ENCODE measurements at regions not wholly inside any gene's neighbourhood (a gene's known extent, or its start where the extent isn't known, plus 50 kb on each side); places are given as distances from the start of the nearest gene placed in this dataset.

DNA sequence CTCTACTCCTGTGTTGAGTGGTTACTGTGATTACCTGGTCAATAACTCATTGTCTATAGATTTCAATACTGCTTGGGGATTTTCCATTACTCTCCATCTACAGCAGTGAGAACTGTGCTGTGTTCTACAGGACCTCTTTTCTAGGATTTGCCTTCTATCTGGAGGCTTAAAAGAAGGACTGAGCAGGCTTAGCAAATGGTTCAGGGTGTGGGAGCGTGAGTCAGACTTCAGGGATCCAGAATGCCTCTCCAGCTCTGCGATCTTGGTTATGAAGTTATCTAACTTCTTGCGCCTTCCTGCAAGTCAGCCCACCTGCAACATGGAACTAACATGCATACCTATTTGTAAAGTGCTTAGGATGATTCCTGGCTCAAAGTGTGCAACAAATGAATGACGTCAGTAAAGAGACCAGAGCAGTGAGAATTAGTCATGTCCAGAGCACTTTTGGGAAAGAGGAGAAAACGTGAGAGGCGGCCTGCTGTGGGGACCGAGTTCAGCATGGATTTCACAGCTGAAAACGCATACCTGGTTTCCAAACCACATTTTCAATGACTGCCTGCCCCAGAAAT lies 610.1 kb upstream of the CDH4 start:
- DNase-seq: no peak

DNA sequence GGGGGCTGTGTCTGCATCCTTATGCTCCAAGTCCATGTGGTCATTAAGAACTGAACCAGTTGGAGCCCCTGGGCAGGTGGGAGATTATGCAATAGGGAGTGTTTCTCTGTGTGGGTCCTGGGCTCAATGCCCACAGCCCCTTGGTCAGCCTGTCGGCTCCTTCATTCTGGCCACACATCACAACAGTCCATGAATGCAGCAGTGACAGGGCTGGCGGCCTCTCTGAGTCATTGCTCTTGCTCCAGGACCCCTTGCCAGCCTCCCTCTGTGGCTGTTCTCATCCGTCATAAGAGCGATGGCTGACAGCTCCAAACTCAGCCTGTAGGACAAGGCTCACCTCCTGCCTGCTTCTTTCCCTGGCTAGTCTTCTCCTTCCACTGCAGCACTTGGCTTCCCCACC lies 609.5 kb upstream of the CDH4 start:
- no peak for DNase-seq

DNA sequence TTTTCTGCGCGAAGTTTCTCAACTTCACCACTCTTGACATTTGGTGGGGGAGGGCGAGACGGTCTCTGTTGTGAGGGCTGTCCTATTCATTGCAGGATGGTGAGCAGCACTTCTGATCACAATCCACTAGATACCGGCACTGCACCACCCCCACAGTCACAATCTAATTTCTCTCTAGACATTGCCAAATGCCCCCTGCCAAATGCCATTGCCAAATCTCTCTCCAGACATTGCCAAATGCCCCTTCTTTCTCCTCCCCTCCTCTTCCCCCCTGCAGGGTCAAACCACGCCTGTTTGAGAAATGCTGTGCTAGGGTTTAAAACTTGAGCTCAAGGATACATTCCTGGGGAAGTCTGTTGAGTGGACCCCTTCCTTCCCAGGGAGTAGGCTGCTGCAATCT lies 603.5 kb upstream of the CDH4 start:
- DNase-seq: no peak

DNA sequence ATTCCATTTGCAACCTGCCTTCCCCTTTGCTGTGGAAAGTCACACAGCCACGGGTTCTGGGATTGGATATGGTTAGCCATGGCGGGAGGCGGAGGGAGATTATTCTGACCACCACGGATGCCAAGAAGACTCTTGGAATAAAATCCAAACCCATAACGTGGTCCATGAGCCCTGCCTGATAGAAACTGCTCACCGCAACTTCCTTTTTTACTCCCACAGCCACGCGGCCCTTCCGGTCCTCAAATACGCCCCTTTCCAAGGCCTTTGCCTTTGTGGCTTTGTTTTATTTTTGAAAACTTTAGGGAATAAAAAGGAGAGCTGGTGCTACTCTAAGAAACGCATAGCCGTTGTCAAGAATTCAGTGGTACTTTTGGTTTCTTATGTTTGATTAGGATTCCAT lies 602.5 kb upstream of the CDH4 start:
- no peak for DNase-seq

DNA sequence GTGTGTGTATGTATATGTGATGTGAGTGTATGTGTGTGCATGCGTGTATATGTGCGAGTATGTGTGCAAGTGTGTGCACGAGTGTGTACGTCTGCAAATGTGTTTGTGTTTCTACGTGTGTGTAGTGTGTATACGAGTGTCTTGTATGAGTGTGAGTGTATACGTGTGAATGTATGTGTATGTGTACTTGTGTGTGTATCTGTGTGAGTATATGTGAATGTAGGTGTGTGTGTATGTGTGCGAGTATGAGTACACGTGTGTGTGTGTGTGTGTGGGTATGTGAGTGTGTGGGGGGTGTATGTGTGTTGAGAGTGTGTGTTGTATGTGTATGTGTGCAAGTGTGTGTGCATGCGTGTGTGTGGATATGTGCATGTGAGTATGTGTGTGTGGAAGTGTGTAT lies 602.0 kb upstream of the CDH4 start:
- DNase-seq: no peak

DNA sequence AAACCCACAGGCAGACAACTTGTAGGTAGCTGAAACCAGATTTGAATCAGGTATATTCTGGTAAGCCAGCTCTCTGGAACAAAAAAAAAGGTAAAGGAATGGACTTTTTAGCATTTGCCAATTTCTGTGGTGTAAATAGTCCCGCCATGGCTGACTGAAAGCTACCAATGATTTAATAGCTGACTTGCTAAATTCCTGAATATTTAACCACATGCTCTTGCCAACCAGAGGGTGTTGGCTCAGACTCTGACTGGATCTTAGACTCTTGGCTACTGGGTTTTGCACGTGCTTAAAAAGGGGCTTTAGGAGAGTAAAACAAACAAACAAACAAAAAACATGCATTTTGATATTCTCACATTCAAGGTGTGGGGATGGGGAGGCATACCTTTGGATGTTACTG lies 600.0 kb upstream of the CDH4 start:
- no peak for DNase-seq

DNA sequence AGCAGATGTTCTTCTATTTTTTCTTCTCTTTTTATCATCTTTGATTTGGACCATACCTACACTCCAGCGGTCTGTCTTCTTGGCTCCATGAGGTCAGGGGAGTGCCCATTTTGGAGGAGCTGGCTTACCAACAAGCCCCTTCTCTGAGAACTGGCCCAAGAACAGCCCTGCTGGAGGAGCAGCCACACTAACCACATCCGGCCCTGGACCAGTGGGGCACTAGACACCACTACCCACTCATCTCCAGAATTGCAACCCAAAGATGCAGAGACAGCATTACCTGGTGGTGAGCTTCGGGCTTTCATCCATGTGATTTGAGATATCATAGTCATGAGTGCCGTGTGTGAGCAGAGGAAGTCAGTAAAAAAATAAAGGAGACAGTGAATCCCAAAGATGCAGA lies 599.4 kb upstream of the CDH4 start:
- no peak for DNase-seq

DNA sequence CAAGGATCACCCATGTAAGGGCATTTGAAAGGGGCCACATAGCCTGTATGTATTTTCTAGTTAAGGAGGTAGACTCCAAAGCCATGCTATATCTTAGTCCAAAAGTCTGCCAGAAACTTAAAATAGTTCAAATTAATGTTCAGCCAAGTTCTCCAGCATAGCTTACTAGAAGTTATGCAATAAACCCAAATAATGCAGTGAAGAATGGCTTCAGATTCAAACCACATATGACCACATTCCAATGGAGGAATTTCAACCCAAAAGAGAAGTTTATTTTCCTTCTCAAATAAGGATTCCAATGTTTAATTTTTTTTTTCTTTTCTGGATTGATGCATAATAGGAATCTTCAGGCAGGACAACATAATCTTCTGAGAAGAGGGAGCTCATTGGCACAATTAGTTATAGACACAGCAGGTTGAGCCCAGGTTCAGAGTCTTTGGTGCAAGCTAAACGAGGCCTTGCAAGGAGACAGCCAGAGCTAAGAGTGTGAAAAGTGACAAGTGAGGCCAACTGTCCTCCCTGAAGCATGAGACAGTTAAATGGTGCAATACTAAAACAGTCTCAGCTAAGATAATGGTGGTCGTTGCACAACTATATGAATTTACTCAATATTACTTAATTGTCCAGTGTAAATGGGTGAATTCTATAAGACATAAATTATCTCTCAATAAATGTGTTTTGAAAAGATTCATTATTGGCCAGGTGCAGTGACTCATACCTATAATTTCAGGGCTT lies 598.8 kb upstream of the CDH4 start:
- no peak for DNase-seq

DNA sequence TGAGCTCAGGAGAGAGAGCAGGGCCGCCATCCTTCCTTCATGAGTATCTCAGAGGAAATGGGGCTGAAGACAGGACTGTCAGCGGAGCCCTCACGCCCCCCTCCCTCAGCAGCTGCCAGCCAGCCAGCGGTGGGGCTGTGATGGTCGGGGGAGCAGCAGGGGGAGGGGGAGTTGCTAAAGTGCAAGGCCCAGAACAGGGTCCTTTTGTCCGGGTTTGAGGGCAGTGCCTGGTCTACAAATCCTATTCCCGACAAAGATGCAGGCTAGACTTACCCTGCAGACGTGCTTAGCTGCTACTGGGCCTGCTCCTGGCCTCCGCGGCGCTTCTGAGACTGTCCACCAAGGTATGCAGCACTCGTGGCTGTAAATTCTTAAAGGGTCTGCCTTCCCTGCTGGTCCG lies 593.4 kb upstream of the CDH4 start:
- DNase-seq: no peak

DNA sequence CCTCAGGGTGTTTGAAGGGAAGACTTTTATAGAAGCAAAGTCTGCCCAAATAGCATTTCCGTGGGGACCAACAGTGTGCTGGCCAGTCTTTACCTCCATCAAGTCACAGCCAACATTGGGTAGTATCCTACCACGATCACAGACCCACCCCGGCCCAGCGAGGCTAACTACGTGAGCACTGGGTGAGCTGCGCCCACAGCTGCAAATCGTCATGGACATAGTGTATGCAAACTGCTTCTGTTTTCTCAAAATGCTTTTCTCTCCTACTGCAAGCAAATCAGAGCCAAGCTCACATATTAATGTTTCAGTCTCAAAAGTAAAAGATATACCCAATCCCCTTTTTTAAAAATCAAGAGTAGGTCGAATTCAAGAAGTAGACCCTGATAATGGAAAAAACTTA lies 592.8 kb upstream of the CDH4 start:
- no peak for DNase-seq

DNA sequence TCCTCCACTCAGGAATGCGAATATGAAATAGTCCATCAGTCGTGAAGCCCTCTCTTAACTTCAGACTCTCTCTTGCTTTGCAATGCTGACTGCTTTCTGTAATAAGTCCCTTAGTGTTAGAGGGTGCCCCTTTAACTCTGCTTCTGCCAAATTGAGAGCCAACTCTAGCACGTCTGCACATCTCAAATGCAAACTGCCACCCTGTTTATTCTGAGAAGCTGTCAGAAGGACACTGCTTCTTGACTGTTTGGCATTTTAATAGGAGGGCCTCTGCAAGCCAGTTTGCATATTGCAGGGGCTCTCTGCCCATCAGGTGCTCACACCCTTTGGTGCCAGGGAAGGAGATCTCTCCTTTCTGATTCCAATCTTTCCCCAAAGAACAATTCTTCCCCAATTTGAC lies 589.8 kb upstream of the CDH4 start:
- no peak for DNase-seq

DNA sequence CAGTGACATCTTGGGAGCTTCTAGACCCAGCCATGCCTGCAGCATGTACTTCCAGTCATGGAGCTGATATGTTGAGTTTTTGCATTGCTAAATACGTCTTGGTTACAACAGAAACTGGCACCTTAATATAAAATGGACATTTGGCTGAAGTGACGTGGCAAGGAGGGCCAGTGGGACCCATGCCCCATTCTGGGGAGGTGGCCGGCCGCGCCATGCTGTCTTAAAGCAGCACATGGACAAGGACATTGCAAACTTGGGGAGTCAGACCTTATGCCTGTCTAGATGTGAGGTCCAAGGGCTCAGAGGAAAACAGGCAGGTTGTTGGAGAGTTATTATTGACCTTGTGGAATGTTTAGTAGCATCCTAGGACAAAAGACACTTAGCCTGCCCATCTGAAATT lies 588.0 kb upstream of the CDH4 start:
- no peak for DNase-seq

DNA sequence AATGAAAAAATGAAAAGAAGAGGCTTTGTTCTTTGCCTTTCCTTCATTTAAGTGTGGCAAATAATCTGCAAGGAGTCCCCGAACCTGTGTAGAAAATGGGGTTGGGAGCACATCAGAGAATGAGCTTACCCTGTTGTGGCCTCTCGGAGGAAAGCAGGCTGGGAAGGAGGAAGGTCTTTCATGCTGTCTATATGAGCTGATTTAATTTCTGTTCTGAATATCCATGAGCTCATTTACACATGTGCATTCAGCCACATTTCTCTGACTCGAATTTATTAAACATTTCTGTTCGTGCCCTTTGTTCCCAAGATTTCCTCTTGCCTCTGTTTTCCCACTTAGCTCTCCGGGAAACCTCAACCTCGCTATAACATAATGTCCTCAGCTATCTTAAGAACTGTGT lies 584.4 kb upstream of the CDH4 start:
- DNase-seq: no peak

DNA sequence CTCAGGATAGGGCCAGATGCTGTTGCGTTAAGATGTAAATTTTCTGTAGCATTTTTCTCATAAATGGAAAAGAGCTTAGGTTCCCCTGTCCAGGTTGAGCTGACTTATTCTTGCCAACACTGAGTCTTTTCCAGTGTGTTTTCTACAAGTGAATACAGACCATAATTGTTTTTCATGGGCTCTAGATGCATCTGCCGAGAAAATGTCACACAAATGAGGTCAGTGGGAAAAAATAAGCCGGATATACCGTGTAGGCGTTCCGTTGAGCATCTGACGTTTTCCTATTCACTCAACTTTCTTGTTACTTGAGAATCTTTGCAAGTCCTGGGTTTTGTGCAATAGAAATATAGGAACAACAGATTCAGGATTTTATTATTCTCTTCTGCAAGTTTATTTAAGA lies 582.9 kb upstream of the CDH4 start:
- no peak for DNase-seq

DNA sequence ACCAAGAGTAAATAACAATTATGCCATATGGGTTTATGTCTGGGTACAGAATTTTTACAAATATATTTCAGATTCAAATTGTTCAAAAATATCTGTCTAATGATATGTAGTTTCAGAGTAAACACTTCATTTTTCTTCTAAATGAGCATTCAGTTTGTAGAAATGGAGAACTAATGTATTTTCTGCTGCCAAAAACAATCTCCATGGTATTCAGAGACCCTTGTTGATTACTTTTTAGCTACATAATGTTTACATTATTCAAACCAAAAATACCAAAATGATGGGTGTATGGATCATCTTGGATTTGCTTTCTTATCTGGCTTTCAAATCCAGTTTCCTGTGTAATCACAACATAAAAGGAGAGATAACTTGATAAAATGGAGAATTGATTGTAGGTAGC lies 576.0 kb upstream of the CDH4 start:
- DNase-seq: no peak

DNA sequence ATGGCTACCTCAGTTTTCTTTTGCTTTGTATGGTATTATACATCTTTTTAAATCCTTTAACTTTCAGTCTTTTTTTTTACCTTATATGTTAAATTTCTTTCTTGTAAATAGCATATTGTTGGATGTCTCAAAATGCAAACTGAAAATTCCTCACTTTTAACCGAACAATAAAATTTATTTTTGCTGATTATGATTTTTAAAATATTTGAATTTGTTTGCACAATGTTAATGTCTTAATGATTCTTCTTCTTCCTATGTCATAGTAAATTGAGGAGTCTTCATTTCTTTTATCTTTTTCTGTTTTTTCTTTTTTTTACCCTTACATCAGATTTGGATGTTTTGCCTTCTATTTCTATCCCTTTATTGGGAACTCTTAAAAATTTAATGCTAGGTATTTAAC lies 574.2 kb upstream of the CDH4 start:
- no peak for DNase-seq

DNA sequence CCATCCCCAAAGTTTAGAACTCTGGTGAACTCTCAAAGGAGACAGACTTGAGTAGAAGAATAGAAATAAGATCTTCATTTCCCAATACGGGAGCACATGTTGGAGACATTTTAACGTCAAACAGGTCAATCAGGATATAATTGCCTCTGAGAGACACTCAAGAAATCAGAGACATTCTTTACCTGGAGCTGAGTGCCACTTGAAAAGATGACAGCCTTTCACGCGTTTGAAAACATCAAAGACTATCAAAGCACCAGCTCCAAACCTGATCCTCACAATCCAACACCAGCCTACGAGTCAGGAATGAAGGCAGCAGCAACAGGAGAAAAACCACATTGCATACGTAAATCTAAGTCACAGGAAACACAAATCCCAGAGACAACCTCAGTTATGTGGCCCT lies 571.5 kb upstream of the CDH4 start:
- no peak for DNase-seq

DNA sequence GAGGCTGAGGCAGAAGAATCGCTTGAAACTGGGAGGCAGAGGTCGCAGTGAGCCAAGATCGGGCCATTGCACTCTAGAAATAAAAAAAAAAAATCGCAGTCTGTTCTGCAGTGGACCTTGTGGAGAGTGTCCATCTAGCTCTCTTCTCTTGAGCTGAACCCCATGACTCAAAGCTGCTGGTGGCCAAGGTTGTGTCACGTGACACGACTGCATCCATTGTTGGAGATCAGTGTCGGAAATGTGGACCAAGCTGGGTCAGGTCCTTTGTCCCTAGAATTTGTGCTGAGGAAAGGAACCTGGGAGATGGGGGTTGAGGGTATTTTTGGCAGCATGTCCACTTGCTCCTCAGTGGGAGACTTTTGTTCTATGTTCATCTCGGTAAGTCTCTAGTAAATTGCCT lies 564.8 kb upstream of the CDH4 start:
- no peak for DNase-seq

DNA sequence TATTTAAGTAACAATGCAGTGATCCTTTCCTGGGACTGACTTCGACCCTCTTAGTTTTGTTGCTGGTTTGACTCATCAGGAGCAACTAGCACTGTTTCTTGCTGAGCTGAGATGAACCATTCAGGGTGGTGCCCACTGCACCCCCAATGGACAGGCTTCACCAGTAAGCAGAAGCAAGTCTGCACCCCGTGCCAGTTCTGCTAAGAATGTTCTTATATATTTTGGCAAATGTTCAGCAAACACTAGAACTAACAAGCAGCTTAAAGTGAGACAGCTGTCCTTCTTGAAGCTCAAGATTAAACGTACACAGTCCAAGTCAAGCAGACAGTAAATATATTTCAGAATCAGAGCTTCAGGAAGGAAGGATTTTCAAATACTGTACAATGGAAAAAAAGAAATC lies 561.3 kb upstream of the CDH4 start:
- DNase-seq: no peak

DNA sequence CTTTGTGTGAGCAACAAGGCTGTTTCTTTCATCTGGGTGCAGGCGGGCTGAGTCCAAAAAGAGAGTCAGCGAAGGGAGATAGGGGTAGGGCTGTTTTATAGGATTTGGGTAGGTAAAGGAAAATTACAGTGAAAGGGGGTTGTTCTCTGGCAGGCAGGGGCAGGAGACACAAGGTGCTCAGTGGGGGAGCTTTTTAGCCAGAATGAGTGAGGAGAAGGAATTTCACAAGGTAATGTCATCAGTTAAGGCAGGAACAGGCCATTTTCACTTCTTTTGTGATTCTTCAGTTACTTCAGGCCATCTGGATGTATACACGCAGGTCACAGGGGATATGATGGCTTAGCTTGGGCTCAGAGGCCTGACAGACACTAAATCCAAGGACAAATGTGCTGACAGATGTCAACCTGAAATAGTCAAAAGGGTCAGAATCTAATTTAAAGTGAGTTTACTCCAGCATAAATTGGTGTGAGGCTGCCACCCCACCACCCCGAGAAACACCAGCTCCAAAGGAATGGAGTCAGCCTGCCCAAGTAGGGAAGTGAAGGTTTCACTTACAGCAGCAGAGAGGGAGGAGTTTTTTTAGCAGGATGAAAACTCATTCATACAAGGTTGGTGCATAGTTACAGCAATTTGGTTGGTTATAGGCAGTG lies 560.0 kb upstream of the CDH4 start:
- no peak for DNase-seq

DNA sequence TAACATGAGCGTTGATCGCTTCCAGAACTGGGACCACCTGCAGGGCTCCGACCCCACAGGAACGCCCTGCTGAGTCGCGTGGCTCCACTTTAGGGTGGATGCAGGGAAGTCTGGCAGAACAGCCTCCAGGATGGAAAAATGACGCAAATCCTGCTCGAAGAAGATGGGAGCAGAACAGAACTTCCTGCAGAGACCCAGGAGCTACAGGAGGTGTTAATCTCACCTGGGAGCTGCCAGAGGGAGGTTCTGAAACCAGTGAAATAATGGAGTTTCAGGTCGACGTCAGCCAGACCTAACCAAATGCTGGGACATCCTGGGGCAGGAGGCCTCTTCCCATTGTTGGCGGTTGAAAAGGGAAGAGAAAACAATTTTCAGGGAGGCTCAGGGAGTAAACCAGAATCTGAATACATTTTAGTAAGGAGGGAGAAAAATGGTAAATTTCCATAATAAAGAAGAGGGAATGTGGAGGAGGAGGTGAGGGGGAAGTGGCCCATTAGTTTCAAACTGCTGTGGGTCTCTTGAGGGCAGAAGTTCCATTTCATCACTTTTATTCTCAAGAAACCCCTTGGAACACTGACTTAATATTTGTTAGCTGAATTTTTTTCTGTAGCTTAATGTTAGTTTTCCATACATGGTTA lies 558.4 kb upstream of the CDH4 start:
- DNase-seq: no peak

DNA sequence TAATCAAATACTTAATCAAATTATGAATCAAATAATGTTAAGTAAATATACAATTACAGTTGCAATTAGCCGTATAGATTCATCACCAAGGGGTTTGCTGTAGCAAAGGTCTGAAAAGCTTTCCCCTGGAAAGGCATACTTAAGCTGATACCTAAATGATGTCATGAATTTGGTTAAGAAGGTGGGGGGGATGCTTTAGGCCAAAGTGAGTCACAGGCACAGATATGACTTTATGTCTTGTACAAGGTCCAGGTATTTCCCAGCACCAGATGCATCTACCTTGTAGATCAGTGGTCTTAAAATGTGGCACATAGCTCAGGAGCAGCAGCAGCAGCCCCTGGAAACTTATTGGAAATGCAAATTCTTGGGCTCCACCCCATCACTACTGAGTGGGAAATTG lies 557.3 kb upstream of the CDH4 start:
- no peak for DNase-seq

DNA sequence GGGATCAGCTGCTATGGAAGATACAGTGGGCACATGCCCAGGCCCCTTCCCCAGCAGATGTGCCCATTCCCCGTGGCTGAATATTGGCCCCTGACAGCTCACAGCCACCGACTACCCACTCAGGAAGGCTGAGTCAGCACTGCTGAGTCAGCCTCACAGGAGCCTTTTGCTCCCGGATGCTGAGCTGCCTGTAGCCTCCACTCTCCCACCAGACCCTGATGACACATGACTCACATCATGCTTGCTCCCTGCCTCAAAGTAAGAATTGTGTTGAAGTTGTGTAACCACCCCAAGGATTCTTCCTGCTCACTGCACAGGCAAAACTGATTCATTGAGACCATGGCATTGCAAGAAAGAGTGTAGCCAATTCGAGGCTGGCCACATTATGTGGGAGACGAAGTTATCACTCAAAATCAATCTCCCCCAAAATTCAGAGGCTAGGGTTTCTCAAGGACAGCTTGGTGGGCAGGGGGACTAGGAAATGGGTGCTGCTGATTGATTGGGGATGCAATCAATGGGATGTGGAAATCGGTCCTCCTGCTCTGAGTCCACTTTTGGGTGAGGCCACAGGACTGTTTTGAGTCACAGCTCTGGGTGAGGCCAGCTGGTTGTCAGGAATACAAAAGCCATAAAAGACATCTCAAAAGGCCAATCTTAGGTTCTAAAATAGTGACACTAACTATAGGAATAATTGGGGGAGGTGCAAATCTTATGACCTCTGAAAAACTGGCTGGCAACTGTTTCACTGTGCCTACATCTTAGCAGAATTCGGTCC lies 556.6 kb upstream of the CDH4 start:
- no peak for DNase-seq

Data from right kidney (tissue), 1 donor.